IMR-90 (cell line): ENCODE measurements at regions not wholly inside any gene's neighbourhood (a gene's known extent, or its start where the extent isn't known, plus 50 kb on each side); places are given as distances from the start of the nearest gene placed in this dataset.
"Not testable (repeated sequence)": the region's sequence is repeated elsewhere in the genome, so short reads cannot be mapped to it uniquely, and the experiment has no call there.

Source experiments
- ATAC-seq: fragments of 200-7000 bp; cut with Tn5 transposase; 2 replicates; pipeline ENCODE4 v1.9.1; 2020; ENCODE audit warnings: low read depth, mild to moderate bottlenecking, moderate library complexity
- BruUV-seq: library from RNA; stranded (reverse); fragments of 400-500 nt; replicated peaks from 2 replicates; lab custom pipeline; 2021; lab: Mats Ljungman, UMichigan
- CTCF ChIA-PET: fragments of 300-600 bp; formaldehyde crosslinking; extraction: SDS; loops from one replicate; lab custom pipeline; 2021; ENCODE audit warnings: antibody characterized with exemption; lab: Yijun Ruan, JAX
- POLR2A ChIA-PET: fragments of 300-600 bp; sonication (Branson Sonifier 250); formaldehyde crosslinking; loops from one replicate; lab custom pipeline; 2022; ENCODE audit warnings: antibody characterized with exemption; ENCODE audit not compliant: unreplicated experiment; lab: Charles Lee
- DNase-seq: peaks from one replicate; pipeline ENCODE4 v3.0.0; 2013
- H2AFZ ChIP-seq: replicated peaks from 2 replicates; pipeline ENCODE3; 2013; ENCODE audit warnings: low read length, mild to moderate bottlenecking; ENCODE audit not compliant: poor library complexity
- H2AK5ac ChIP-seq: 2 replicates; pipeline ENCODE4 v1.6.1; 2013; ENCODE audit warnings: low read depth, low read length, inconsistent platforms
- H2AK9ac ChIP-seq: replicated peaks from 2 replicates; pipeline ENCODE3; 2013; ENCODE audit warnings: mild to moderate bottlenecking, low read depth, low read length, moderate library complexity; ENCODE audit not compliant: poor library complexity
- H2BK120ac ChIP-seq: 2 replicates; pipeline ENCODE4 v1.6.1; 2013; ENCODE audit warnings: low read depth, low read length, inconsistent platforms
- H2BK15ac ChIP-seq: 3 replicates; pipeline ENCODE4 v1.6.1; 2013; ENCODE audit warnings: low read depth, low read length, inconsistent platforms
- H2BK20ac ChIP-seq: 2 replicates; pipeline ENCODE4 v1.6.1; 2013; ENCODE audit warnings: low read depth, mild to moderate bottlenecking, inconsistent platforms, low read length, moderate library complexity
- H2BK5ac ChIP-seq: 2 replicates; pipeline ENCODE4 v1.6.1; 2013; ENCODE audit warnings: mild to moderate bottlenecking, low read depth, low read length, inconsistent platforms; ENCODE audit not compliant: poor library complexity, severe bottlenecking
- H3K14ac ChIP-seq: replicated peaks from 2 replicates; pipeline ENCODE4 v1.6.1; 2013; ENCODE audit warnings: low read depth, low read length, inconsistent platforms
- H3K18ac ChIP-seq: 2 replicates; pipeline ENCODE4 v1.6.1; 2013; ENCODE audit warnings: low read depth, low read length, control low read depth
- H3K23ac ChIP-seq: 2 replicates; pipeline ENCODE4 v1.6.1; 2013; ENCODE audit warnings: low read depth, low read length, inconsistent platforms
- H3K27ac ChIP-seq: 2 replicates; pipeline ENCODE4 v1.5.1; 2013; ENCODE audit warnings: mild to moderate bottlenecking, control low read depth, low read length; ENCODE audit not compliant: insufficient read depth
- H3K27me3 ChIP-seq: 2 replicates; pipeline ENCODE4 v1.6.1; 2013; ENCODE audit warnings: low read length; ENCODE audit not compliant: control insufficient read depth, insufficient read depth
- H3K36me3 ChIP-seq: 2 replicates; pipeline ENCODE4 v1.6.1; 2013; ENCODE audit warnings: low read length, mixed read lengths; ENCODE audit not compliant: control insufficient read depth, insufficient read depth
- H3K4ac ChIP-seq: 2 replicates; pipeline ENCODE4 v1.6.1; 2013; ENCODE audit warnings: low read depth, low read length, inconsistent platforms
- H3K4me1 ChIP-seq: 2 replicates; pipeline ENCODE4 v1.6.1; 2013; ENCODE audit warnings: low read length, mixed read lengths; ENCODE audit not compliant: control insufficient read depth, insufficient read depth
- H3K4me2 ChIP-seq: 2 replicates; pipeline ENCODE4 v1.6.1; 2013; ENCODE audit warnings: low read depth, mild to moderate bottlenecking, control low read depth, low read length, moderate library complexity
- H3K4me3 ChIP-seq: 2 replicates; pipeline ENCODE4 v1.5.1; 2013; ENCODE audit warnings: low read depth, mild to moderate bottlenecking, control low read depth, low read length, moderate library complexity; ENCODE audit not compliant: insufficient read depth
- H3K56ac ChIP-seq: 2 replicates; pipeline ENCODE4 v1.6.1; 2013; ENCODE audit warnings: low read length, inconsistent platforms; ENCODE audit not compliant: insufficient read depth; ENCODE audit errors: extremely low read depth
- H3K79me1 ChIP-seq, 2 experiments: 2 replicates each; pipeline ENCODE4 v1.6.1; 2013; ENCODE audit warnings: low read length in 2 of 2, inconsistent platforms in 1 of 2, low read depth in 1 of 2
- H3K9ac ChIP-seq: 2 replicates; pipeline ENCODE4 v1.6.1; 2013; ENCODE audit warnings: low read depth, low read length, control low read depth
- H3K9me1 ChIP-seq: 2 replicates; pipeline ENCODE4 v1.6.1; 2013; ENCODE audit warnings: low read length, inconsistent platforms; ENCODE audit not compliant: insufficient read depth
- H3K9me3 ChIP-seq: 2 replicates; pipeline ENCODE4 v1.6.1; 2013; ENCODE audit warnings: low read length; ENCODE audit not compliant: control insufficient read depth, insufficient read depth
- H4K20me1 ChIP-seq: 2 replicates; pipeline ENCODE4 v1.6.1; 2013; ENCODE audit warnings: low read length, inconsistent platforms; ENCODE audit not compliant: insufficient read depth
- H4K5ac ChIP-seq: 2 replicates; pipeline ENCODE4 v1.6.1; 2013; ENCODE audit warnings: mild to moderate bottlenecking, low read depth, low read length, control low read depth
- H4K8ac ChIP-seq, 2 experiments: 2 replicates each; pipeline ENCODE4 v1.6.1; 2013; ENCODE audit warnings: low read depth in 2 of 2, low read length in 2 of 2, control low read depth in 1 of 2, inconsistent platforms in 1 of 2
- H4K91ac ChIP-seq: 2 replicates; pipeline ENCODE4 v1.6.1; 2013; ENCODE audit warnings: low read depth, low read length, inconsistent platforms; ENCODE audit not compliant: insufficient read depth
- WGBS, 2 experiments: methylation state at CpG; one replicate each; pipeline versions ENCODE4 v1.1.5 to v1.1.7; 2013; ENCODE audit warnings: missing lambda C conversion rate in 2 of 2; ENCODE audit not compliant: insufficient read length in 1 of 2; ENCODE audit errors: extremely low coverage in 2 of 2; 5-methylcytosine and 5-hydroxymethylcytosine counted together
- dilution Hi-C: fragments of 300-500 bp; cut with HindIII; formaldehyde crosslinking; loops from one replicate; pipeline ENCODE4 v1.14.3; 2018; ENCODE audit warnings: low sequenced_read_pairs; ENCODE audit not compliant: unreplicated experiment
- in situ Hi-C: fragments of 300-500 bp; cut with MboI; formaldehyde crosslinking; loops from 3 replicates; pipeline ENCODE4 v1.14.3; 2019; ENCODE audit warnings: low sequenced_read_pairs, inconsistent platforms, mixed read lengths
- intact Hi-C: fragments of 100-400 bp; cut with micrococcal nuclease; formaldehyde crosslinking; loops from 2 replicates; pipeline ENCODE4 v1.10.0; 2022

DNA sequence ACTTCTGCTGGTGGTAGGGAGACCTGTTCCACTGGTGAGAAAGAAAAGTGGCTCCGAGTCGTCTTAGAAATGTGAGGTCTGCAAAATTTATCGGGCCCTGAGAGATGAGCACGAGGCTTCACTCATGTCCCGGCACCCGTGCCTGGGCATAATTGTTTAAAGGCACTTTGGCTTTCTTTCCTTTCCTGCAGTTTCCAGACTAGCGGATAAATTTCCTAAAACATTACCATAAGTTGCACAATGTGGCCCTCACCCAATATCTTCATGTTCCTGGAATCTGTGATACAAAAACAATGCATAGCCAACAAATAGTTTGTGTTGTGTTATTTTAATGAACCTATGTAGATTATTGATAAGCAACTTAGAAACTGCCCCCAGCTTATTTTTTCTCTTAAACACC, 52.6 kb upstream of the GOLGA8O start:
- H3K9ac ChIP-seq, H3K36me3 ChIP-seq, intact Hi-C loops, H3K79me1 ChIP-seq, H3K9me1 ChIP-seq, H3K14ac ChIP-seq, H2AK9ac ChIP-seq, in situ Hi-C loops, CTCF ChIA-PET, H3K27me3 ChIP-seq, H3K4me3 ChIP-seq, H3K56ac ChIP-seq, H3K23ac ChIP-seq, H4K20me1 ChIP-seq, POLR2A ChIA-PET, H3K9me3 ChIP-seq, DNase-seq, H4K8ac ChIP-seq, ATAC-seq, BruUV-seq, H2AK5ac ChIP-seq, H4K91ac ChIP-seq, H4K5ac ChIP-seq, H2BK5ac ChIP-seq, H3K18ac ChIP-seq, H3K4me1 ChIP-seq, H2BK20ac ChIP-seq, H2BK15ac ChIP-seq, H2AFZ ChIP-seq, dilution Hi-C loops, H3K4ac ChIP-seq, H3K4me2 ChIP-seq, H2BK120ac ChIP-seq, H3K27ac ChIP-seq: not testable (repeated sequence)
- no CpG with 5 or more reads among the region's 7 CpGs for WGBS, 2 experiments

GRCh38 chr15:32506787-32507186, 51.4 kb upstream of the GOLGA8O start:
- H2AFZ ChIP-seq, CTCF ChIA-PET, H2BK120ac ChIP-seq, dilution Hi-C loops, H3K9me1 ChIP-seq, H2BK20ac ChIP-seq, in situ Hi-C loops, H3K18ac ChIP-seq, H3K56ac ChIP-seq, H4K8ac ChIP-seq, H3K9me3 ChIP-seq, H3K4me2 ChIP-seq, H3K4me3 ChIP-seq, DNase-seq, H3K79me1 ChIP-seq, ATAC-seq, H3K36me3 ChIP-seq, H3K27ac ChIP-seq, H4K91ac ChIP-seq, BruUV-seq, H3K4ac ChIP-seq, intact Hi-C loops, H2BK15ac ChIP-seq, H3K14ac ChIP-seq, H3K4me1 ChIP-seq, H3K9ac ChIP-seq, H3K27me3 ChIP-seq, POLR2A ChIA-PET, H4K5ac ChIP-seq, H4K20me1 ChIP-seq, H3K23ac ChIP-seq, H2AK5ac ChIP-seq, H2AK9ac ChIP-seq, H2BK5ac ChIP-seq: not testable (repeated sequence)
- WGBS, 2 experiments: no CpG with 5 or more reads among the region's 2 CpGs
